Natural killer cell (primary cell): ENCODE measurements at regions not wholly inside any gene's neighbourhood (a gene's known extent, or its start where the extent isn't known, plus 50 kb on each side); places are given as distances from the start of the nearest gene placed in this dataset.

Experiments
- ATAC-seq, 3 donors: fragments of 150-1000 bp in 2 of 3; fragments of 200-7000 bp in 1 of 3; cut with Tn5 transposase; 1 replicate in 1 of 3; 2 replicates in 2 of 3; pipeline ENCODE4 v1.10.0; 2021; ENCODE audit warnings: mild to moderate bottlenecking in 2 of 3, moderate library complexity in 2 of 3
- DNase-seq, 2 donors: peaks; one replicate each; pipeline versions ENCODE4 v3.0.0 to v3.0.0-alpha.2; 2013 to 2021; ENCODE audit warnings: mixed read lengths in 1 of 2
- H3K27ac ChIP-seq: one replicate; pipeline ENCODE4 v1.5.1; 2013; ENCODE audit warnings: mild to moderate bottlenecking, low read length
- H3K27me3 ChIP-seq: one replicate; pipeline ENCODE4 v1.6.1; 2013; ENCODE audit warnings: low read length; ENCODE audit not compliant: control insufficient read depth, insufficient read depth
- H3K36me3 ChIP-seq: one replicate; pipeline ENCODE4 v1.6.1; 2013; ENCODE audit warnings: low read length; ENCODE audit not compliant: control insufficient read depth, insufficient read depth
- H3K4me1 ChIP-seq: one replicate; pipeline ENCODE4 v1.6.1; 2013; ENCODE audit warnings: low read length; ENCODE audit not compliant: control insufficient read depth, insufficient read depth
- H3K4me3 ChIP-seq: one replicate; pipeline ENCODE4 v1.5.1; 2013; ENCODE audit warnings: low read length
- H3K9me3 ChIP-seq: one replicate; pipeline ENCODE4 v1.6.1; 2013; ENCODE audit warnings: low read length; ENCODE audit not compliant: control insufficient read depth, insufficient read depth
- H3K27ac Mint-ChIP-seq, 2 donors: one replicate each; pipeline ENCODE4 v1.8.0; 2022; ENCODE audit warnings: mild to moderate bottlenecking in 2 of 2, mixed read lengths in 2 of 2, moderate library complexity in 1 of 2
- H3K27me3 Mint-ChIP-seq, 2 donors: one replicate each; pipeline ENCODE4 v1.8.0; 2022; ENCODE audit warnings: low read depth in 2 of 2, mixed read lengths in 2 of 2
- H3K36me3 Mint-ChIP-seq: one replicate; pipeline ENCODE4 v1.8.0; 2022; ENCODE audit warnings: mixed read lengths
- H3K4me1 Mint-ChIP-seq, 2 donors: one replicate each; pipeline ENCODE4 v1.8.0; 2022; ENCODE audit warnings: mixed read lengths in 2 of 2
- H3K4me3 Mint-ChIP-seq: one replicate; pipeline ENCODE4 v1.8.0; 2022; ENCODE audit warnings: mild to moderate bottlenecking, moderate library complexity, mixed read lengths
- H3K9me3 Mint-ChIP-seq, 2 donors: one replicate each; pipeline ENCODE4 v1.8.0; 2022; ENCODE audit warnings: mixed read lengths in 2 of 2
- CTCF ChIP-seq: fragments of 200-600 bp; IDR thresholded peaks from one replicate; pipeline ENCODE4 v1.8.0; 2022; ENCODE audit warnings: antibody characterized with exemption
- WGBS: methylation state at CpG from one replicate; pipeline ENCODE4 v1.1.7; 2013; ENCODE audit warnings: missing lambda C conversion rate; ENCODE audit not compliant: insufficient coverage; 5-methylcytosine and 5-hydroxymethylcytosine counted together
- intact Hi-C: fragments of 100-400 bp; cut with micrococcal nuclease; formaldehyde crosslinking; loops from one replicate; pipeline ENCODE4 v1.14.2; 2022

- no peak overlapping the region for H3K27ac ChIP-seq
These were observed 353.0 kb downstream of the ADGRL2 start for GRCh38 chr1:82153752-82154151.

GRCh38 chr1:82153272-82153629, 352.5 kb downstream of the ADGRL2 start:
- Mint-ChIP-seq H3K4me3 (no peak overlapping the region), H3K27ac (no peak overlapping the region), H3K27me3 (no peaks in the 10 kb centered on the region), H3K4me1 (peaks cover 20 to 30% of the 10 kb centered on the region in 2 donors), H3K36me3 (no peaks in the 10 kb centered on the region), H3K9me3 (peaks cover 2 to 8% of the 10 kb centered on the region in 2 donors)
- no peak overlapping the region for H3K4me3 ChIP-seq
- intact Hi-C loops = loop anchor here (10.0 kb wide), 1 partner anchor 72 kb away; no protein-coding TSS in a partner anchor
- H3K27me3 ChIP-seq = no peaks in the 10 kb centered on the region
- H3K9me3 ChIP-seq = no peaks in the 10 kb centered on the region
- no peaks in the 10 kb centered on the region for H3K36me3 ChIP-seq
- no peak for TF ChIP-seq CTCF
- ATAC-seq (no peak), DNase-seq (no peak)
- H3K4me1 ChIP-seq = no peaks in the 10 kb centered on the region
- H3K27ac ChIP-seq = no peak overlapping the region

More at GRCh38 chr1:82153752-82154151, 353.0 kb downstream of the ADGRL2 start:
- intact Hi-C loops = loop anchor here (10.0 kb wide), 1 partner anchor 71 kb away; no protein-coding TSS in a partner anchor
- peaks cover 2 to 8% of the 10 kb centered on the region in 2 donors for H3K9me3 Mint-ChIP-seq
- H3K4me3 Mint-ChIP-seq = no peak overlapping the region
- Histone ChIP-seq H3K4me3 (no peak overlapping the region), H3K9me3 (no peaks in the 10 kb centered on the region), H3K36me3 (no peaks in the 10 kb centered on the region), H3K4me1 (no peaks in the 10 kb centered on the region), H3K27me3 (no peaks in the 10 kb centered on the region)
- DNase-seq = no peak
- no peak for TF ChIP-seq CTCF
- no peak for ATAC-seq
- no peaks in the 10 kb centered on the region for H3K27me3 Mint-ChIP-seq
- H3K4me1 Mint-ChIP-seq = peaks cover 20 to 31% of the 10 kb centered on the region in 2 donors
- no peak overlapping the region for H3K27ac Mint-ChIP-seq
- no peaks in the 10 kb centered on the region for H3K36me3 Mint-ChIP-seq

GRCh38 chr1:82152356-82153271, 351.9 kb downstream of the ADGRL2 start:
- peak overlapping the region; percentile 49 for H3K4me3 Mint-ChIP-seq
- Histone ChIP-seq H3K4me1 (no peaks in the 10 kb centered on the region), H3K9me3 (no peaks in the 10 kb centered on the region), H3K27ac (no peak overlapping the region), H3K27me3 (no peaks in the 10 kb centered on the region), H3K4me3 (no peak overlapping the region), H3K36me3 (no peaks in the 10 kb centered on the region)
- TF ChIP-seq CTCF = no peak
- H3K27ac Mint-ChIP-seq = no peak overlapping the region
- ATAC-seq (no peak), DNase-seq (no peak)
- intact Hi-C loops = loop anchor here (10.0 kb wide), 1 partner anchor 72 kb away; no protein-coding TSS in a partner anchor
- no peaks in the 10 kb centered on the region for H3K27me3 Mint-ChIP-seq
- peaks cover 2 to 8% of the 10 kb centered on the region in 2 donors for H3K9me3 Mint-ChIP-seq
- 24% methylated on average over 3 of the region's 5 CpGs for WGBS
- H3K4me1 Mint-ChIP-seq = peaks cover 20 to 26% of the 10 kb centered on the region in 2 donors
- H3K36me3 Mint-ChIP-seq = no peaks in the 10 kb centered on the region
